ENCODE measurements at regions not wholly inside any gene's neighbourhood (a gene's known extent, or its start where the extent isn't known, plus 50 kb on each side); places are given as distances from the start of the nearest gene placed in this dataset.

- DNase-seq (ENCODE audit: low spot score), result no peak
Measured at GRCh38 chr14:71287567-71287966, 380.3 kb downstream of the PCNX1 start.

- DNase-seq (ENCODE audit: low spot score), result no peak
Measured at GRCh38 chr14:71289536-71289935, 382.3 kb downstream of the PCNX1 start.

GRCh38 chr14:71290301-71290700 is 383.0 kb downstream of the PCNX1 start:
- DNase-seq (ENCODE audit: low spot score), result peak; percentile 15

GRCh38 chr14:71290960-71291466 is 383.8 kb downstream of the PCNX1 start:
- DNase-seq (ENCODE audit: low spot score), result peak; percentile 99

GRCh38 chr14:71296184-71296583 is 388.9 kb downstream of the PCNX1 start:
- DNase-seq (ENCODE audit: low spot score), result no peak

- no peak for DNase-seq (ENCODE audit: low spot score)
Measured at GRCh38 chr14:71300566-71301330, 393.5 kb downstream of the PCNX1 start.

- DNase-seq (ENCODE audit: low spot score), result no peak
Measured at GRCh38 chr14:71301611-71302010, 394.4 kb downstream of the PCNX1 start.

- DNase-seq (ENCODE audit: low spot score), result no peak
Measured at GRCh38 chr14:71304690-71305089, 397.4 kb downstream of the PCNX1 start.

GRCh38 chr14:71308671-71309070 is 401.4 kb downstream of the PCNX1 start:
- DNase-seq (ENCODE audit: low spot score), result no peak

GRCh38 chr14:71309756-71310155 is 402.5 kb downstream of the PCNX1 start:
- no peak for DNase-seq (ENCODE audit: low spot score)

- no peak for DNase-seq (ENCODE audit: low spot score)
Measured at GRCh38 chr14:71311061-71311460, 403.8 kb downstream of the PCNX1 start.

GRCh38 chr14:71314717-71315116 is 407.5 kb downstream of the PCNX1 start:
- no peak for DNase-seq (ENCODE audit: low spot score)

- DNase-seq (ENCODE audit: low spot score), result no peak
Measured at GRCh38 chr14:71317385-71318096, 410.3 kb downstream of the PCNX1 start.

GRCh38 chr14:71318097-71318459 is 410.8 kb downstream of the PCNX1 start:
- DNase-seq (ENCODE audit: low spot score), result no peak

- peak; percentile 82 for DNase-seq (ENCODE audit: low spot score)
Measured at GRCh38 chr14:71319666-71320065, 412.4 kb downstream of the PCNX1 start.

GRCh38 chr14:71320107-71320733 is 413.0 kb downstream of the PCNX1 start, which contains the start of gene SIPA1L1:
SIPA1L1 (plus strand) TSS chr14:71320476.
- DNase-seq (ENCODE audit: low spot score), result peak; percentile 99

GRCh38 chr14:71320734-71321573 is 413.7 kb downstream of the PCNX1 start:
- peak; percentile 61 for DNase-seq (ENCODE audit: low spot score)

GRCh38 chr14:71321574-71322315 is 414.5 kb downstream of the PCNX1 start:
- peak; percentile 88 for DNase-seq (ENCODE audit: low spot score)

GRCh38 chr14:71322655-71323250 is 415.5 kb downstream of the PCNX1 start:
- peak; percentile 87 for DNase-seq (ENCODE audit: low spot score)

- DNase-seq (ENCODE audit: low spot score), result no peak
Measured at GRCh38 chr14:71324767-71325272, 417.6 kb downstream of the PCNX1 start.

GRCh38 chr14:71327691-71328090 is 420.4 kb downstream of the PCNX1 start:
- no peak for DNase-seq (ENCODE audit: low spot score)

Data from RKO (cell line).